ENCODE measurements at regions not wholly inside any gene's neighbourhood (a gene's known extent, or its start where the extent isn't known, plus 50 kb on each side); places are given as distances from the start of the nearest gene placed in this dataset.

- DNase-seq (ENCODE audit: low spot score): no peak
- FAIRE-seq: no peak
These were observed 169.2 kb upstream of the NBEA start for GRCh38 chr13:34772881-34773280.

- DNase-seq (ENCODE audit: low spot score) (no peak), FAIRE-seq (no peak)
These were observed 165.6 kb upstream of the NBEA start for GRCh38 chr13:34776390-34776981.

GRCh38 chr13:34777089-34777913, 164.8 kb upstream of the NBEA start:
- FAIRE-seq: no peak

GRCh38 chr13:34777914-34778303, 164.2 kb upstream of the NBEA start:
- FAIRE-seq: no peak

More at GRCh38 chr13:34777089-34777913, 164.8 kb upstream of the NBEA start:
- DNase-seq (ENCODE audit: low spot score): no peak

GRCh38 chr13:34779171-34779570, 162.9 kb upstream of the NBEA start:
- DNase-seq (ENCODE audit: low spot score): no peak
- FAIRE-seq: no peak

More at GRCh38 chr13:34777914-34778303, 164.2 kb upstream of the NBEA start:
- no peak for DNase-seq (ENCODE audit: low spot score)

GRCh38 chr13:34793301-34793700, 148.8 kb upstream of the NBEA start:
- FAIRE-seq (no peak), DNase-seq (ENCODE audit: low spot score) (no peak)

GRCh38 chr13:34803756-34804155, 138.3 kb upstream of the NBEA start:
- DNase-seq (ENCODE audit: low spot score): no peak
- no peak for FAIRE-seq

- FAIRE-seq: no peak
- no peak for DNase-seq (ENCODE audit: low spot score)
These were observed 136.7 kb upstream of the NBEA start for GRCh38 chr13:34805347-34805746.

GRCh38 chr13:34808649-34809048, 133.4 kb upstream of the NBEA start:
- FAIRE-seq: no peak
- no peak for DNase-seq (ENCODE audit: low spot score)

GRCh38 chr13:34810996-34811395, 131.1 kb upstream of the NBEA start:
- DNase-seq (ENCODE audit: low spot score): no peak
- FAIRE-seq: no peak

GRCh38 chr13:34815526-34815925, 126.5 kb upstream of the NBEA start:
- DNase-seq (ENCODE audit: low spot score) (no peak), FAIRE-seq (no peak)

GRCh38 chr13:34816245-34816884, 125.7 kb upstream of the NBEA start:
- DNase-seq (ENCODE audit: low spot score) (no peak), FAIRE-seq (no peak)

GRCh38 chr13:34816908-34817665, 125.0 kb upstream of the NBEA start:
- no peak for DNase-seq (ENCODE audit: low spot score)
- FAIRE-seq: no peak

GRCh38 chr13:34822650-34823049, 119.4 kb upstream of the NBEA start:
- DNase-seq (ENCODE audit: low spot score): no peak
- no peak for FAIRE-seq

GRCh38 chr13:34826432-34826831, 115.6 kb upstream of the NBEA start:
- DNase-seq (ENCODE audit: low spot score) (no peak), FAIRE-seq (no peak)

GRCh38 chr13:34833562-34834182, 108.4 kb upstream of the NBEA start:
- FAIRE-seq (no peak), DNase-seq (ENCODE audit: low spot score) (peak; percentile 33)

GRCh38 chr13:34842466-34842865, 99.6 kb upstream of the NBEA start:
- DNase-seq (ENCODE audit: low spot score): no peak
- no peak for FAIRE-seq

GRCh38 chr13:34847766-34848165, 94.3 kb upstream of the NBEA start:
- DNase-seq (ENCODE audit: low spot score) (no peak), FAIRE-seq (no peak)

- DNase-seq (ENCODE audit: low spot score) (no peak), FAIRE-seq (no peak)
These were observed 92.7 kb upstream of the NBEA start for GRCh38 chr13:34849406-34849805.

- FAIRE-seq (no peak), DNase-seq (ENCODE audit: low spot score) (no peak)
These were observed 88.9 kb upstream of the NBEA start for GRCh38 chr13:34853161-34853560.
